Right lobe of liver (tissue), 6 donors: ENCODE measurements at regions not wholly inside any gene's neighbourhood (a gene's known extent, or its start where the extent isn't known, plus 50 kb on each side); places are given as distances from the start of the nearest gene placed in this dataset.

Experiments used
- ATAC-seq, 4 donors: fragments of 200-7000 bp; cut with Tn5 transposase; one replicate each; pipeline ENCODE4 v1.9.1; 2020; ENCODE audit warnings: mild to moderate bottlenecking in 4 of 4, moderate library complexity in 4 of 4
- DNase-seq, 3 donors: peaks; one replicate each; pipeline ENCODE4 v3.0.0-alpha.2; 2020
- H3K27ac ChIP-seq, 3 donors: fragments of 200-600 bp; one replicate each; pipeline ENCODE4 v1.8.0; 2022
- H3K27me3 ChIP-seq, 2 donors: fragments of 200-600 bp; one replicate each; pipeline ENCODE4 v1.8.0; 2022
- H3K36me3 ChIP-seq, 4 donors: fragments of 200-600 bp; sonication (generic) in 1 of 4; one replicate each; pipeline versions ENCODE4 v1.5.1 to v1.8.0; 2017 to 2022; ENCODE audit warnings: control low read depth in 1 of 4
- H3K4me1 ChIP-seq, 4 donors: fragments of 200-600 bp; sonication (generic) in 1 of 4; one replicate each; pipeline versions ENCODE4 v1.5.1 to v1.8.0; 2017 to 2022; ENCODE audit warnings: control low read depth in 1 of 4
- H3K4me3 ChIP-seq, 3 donors: fragments of 200-600 bp; one replicate each; pipeline ENCODE4 v1.8.0; 2022
- H3K9me3 ChIP-seq, 4 donors: fragments of 200-600 bp; sonication (generic) in 1 of 4; one replicate each; pipeline versions ENCODE4 v1.5.1 to v1.8.0; 2017 to 2022; ENCODE audit warnings: control low read depth in 1 of 4
- POLR2A ChIP-seq: fragments of 450-650 bp; IDR thresholded peaks from one replicate; pipeline ENCODE4 v1.6.1; 2017; ENCODE audit warnings: antibody characterized with exemption, mild to moderate bottlenecking
- WGBS: methylation state at CpG from one replicate; pipeline ENCODE4 v1.1.6; 2018; ENCODE audit warnings: low coverage, low lambda C conversion rate; ENCODE audit not compliant: insufficient coverage; ENCODE audit errors: missing lambda C conversion rate; 5-methylcytosine and 5-hydroxymethylcytosine counted together
- intact Hi-C, 2 donors: fragments of 100-400 bp; cut with DNase I; formaldehyde crosslinking; loops; one replicate each; pipeline versions ENCODE4 v1.11.2 to v1.14.1; 2022
- TF ChIP-seq, protein P1 (sequence below), 4 donors: fragments of 200-600 bp in 3 of 4; fragments of 450-650 bp in 1 of 4; IDR thresholded peaks; one replicate each; pipeline versions ENCODE4 v1.5.1 to v1.8.0; 2016 to 2022; ENCODE audit warnings: antibody characterized with exemption in 4 of 4, mild to moderate bottlenecking in 2 of 4
- donor health status: DM: no; HTN: yes; CAD: no.
- donor health status: DM: no; HTN: no; CAD: no.
- donor health status: DM: no; HTN: no; CAD: no.
- donor health status: DM: no; HTN: yes; CAD: no.
- donor health status: DM: no; HTN: yes; CAD: no.

- no peaks in the 10 kb centered on the region for H3K4me1 ChIP-seq
- H3K9me3 ChIP-seq = no peaks in the 10 kb centered on the region
- no peak for TF ChIP-seq POLR2A
- TF ChIP-seq, protein P1, sequence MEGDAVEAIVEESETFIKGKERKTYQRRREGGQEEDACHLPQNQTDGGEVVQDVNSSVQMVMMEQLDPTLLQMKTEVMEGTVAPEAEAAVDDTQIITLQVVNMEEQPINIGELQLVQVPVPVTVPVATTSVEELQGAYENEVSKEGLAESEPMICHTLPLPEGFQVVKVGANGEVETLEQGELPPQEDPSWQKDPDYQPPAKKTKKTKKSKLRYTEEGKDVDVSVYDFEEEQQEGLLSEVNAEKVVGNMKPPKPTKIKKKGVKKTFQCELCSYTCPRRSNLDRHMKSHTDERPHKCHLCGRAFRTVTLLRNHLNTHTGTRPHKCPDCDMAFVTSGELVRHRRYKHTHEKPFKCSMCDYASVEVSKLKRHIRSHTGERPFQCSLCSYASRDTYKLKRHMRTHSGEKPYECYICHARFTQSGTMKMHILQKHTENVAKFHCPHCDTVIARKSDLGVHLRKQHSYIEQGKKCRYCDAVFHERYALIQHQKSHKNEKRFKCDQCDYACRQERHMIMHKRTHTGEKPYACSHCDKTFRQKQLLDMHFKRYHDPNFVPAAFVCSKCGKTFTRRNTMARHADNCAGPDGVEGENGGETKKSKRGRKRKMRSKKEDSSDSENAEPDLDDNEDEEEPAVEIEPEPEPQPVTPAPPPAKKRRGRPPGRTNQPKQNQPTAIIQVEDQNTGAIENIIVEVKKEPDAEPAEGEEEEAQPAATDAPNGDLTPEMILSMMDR (IDR thresholded peaks at IDR 0.05) = no peak
- ATAC-seq = peak in 2 of 4 donors; percentile 26 to 28
- intact Hi-C loops = no loop called here
- 61% methylated on average over 10 of the region's 10 CpGs for WGBS
- H3K27ac ChIP-seq = no peak overlapping the region
- no peak overlapping the region for H3K4me3 ChIP-seq
- H3K27me3 ChIP-seq = no peaks in the 10 kb centered on the region
- peak in 1 of 3 donors; percentile 7 for DNase-seq
- H3K36me3 ChIP-seq = no peaks in the 10 kb centered on the region
Measured at GRCh38 chr18:10023853-10024570, 110.2 kb downstream of the VAPA start.

GRCh38 chr18:10025711-10026670 is 112.2 kb downstream of the VAPA start:
- WGBS = 56% methylated on average over 9 of the region's 15 CpGs

GRCh38 chr18:10027031-10027430 is 113.2 kb downstream of the VAPA start:
- no peak for TF ChIP-seq POLR2A
- TF ChIP-seq, protein P1 (IDR thresholded peaks at IDR 0.05) = no peak

More at GRCh38 chr18:10025711-10026670, 112.2 kb downstream of the VAPA start:
- DNase-seq (no peak), ATAC-seq (no peak)
- H3K27ac ChIP-seq = no peak overlapping the region
- H3K36me3 ChIP-seq = no peaks in the 10 kb centered on the region
- no peak overlapping the region for H3K4me3 ChIP-seq
- intact Hi-C loops = no loop called here
- H3K4me1 ChIP-seq = no peaks in the 10 kb centered on the region
- no peaks in the 10 kb centered on the region for H3K27me3 ChIP-seq
- TF ChIP-seq, protein P1 (IDR thresholded peaks at IDR 0.05) = no peak
- no peak for TF ChIP-seq POLR2A
- H3K9me3 ChIP-seq = no peaks in the 10 kb centered on the region

GRCh38 chr18:10027461-10027860 is 113.6 kb downstream of the VAPA start:
- no peaks in the 10 kb centered on the region for H3K36me3 ChIP-seq
- intact Hi-C loops = no loop called here
- no peaks in the 10 kb centered on the region for H3K27me3 ChIP-seq
- ATAC-seq (no peak), DNase-seq (no peak)
- 87% methylated on average over 3 of the region's 3 CpGs for WGBS
- no peaks in the 10 kb centered on the region for H3K4me1 ChIP-seq
- no peak for TF ChIP-seq POLR2A
- TF ChIP-seq, protein P1 (IDR thresholded peaks at IDR 0.05) = no peak
- no peaks in the 10 kb centered on the region for H3K9me3 ChIP-seq
- no peak overlapping the region for H3K4me3 ChIP-seq
- H3K27ac ChIP-seq = no peak overlapping the region

More at GRCh38 chr18:10027031-10027430, 113.2 kb downstream of the VAPA start:
- intact Hi-C loops = no loop called here
- H3K4me3 ChIP-seq = no peak overlapping the region
- H3K36me3 ChIP-seq = no peaks in the 10 kb centered on the region
- no peaks in the 10 kb centered on the region for H3K4me1 ChIP-seq
- H3K27me3 ChIP-seq = no peaks in the 10 kb centered on the region
- no peaks in the 10 kb centered on the region for H3K9me3 ChIP-seq
- no peak overlapping the region for H3K27ac ChIP-seq
- DNase-seq (no peak), ATAC-seq (no peak)
- WGBS = 75% methylated on average over 1 of the region's 4 CpGs
